Keratinocyte (primary cell): ENCODE measurements at regions not wholly inside any gene's neighbourhood (a gene's known extent, or its start where the extent isn't known, plus 50 kb on each side); places are given as distances from the start of the nearest gene placed in this dataset.

Experiments used
- DNase-seq: peaks from one replicate; pipeline ENCODE4 v3.0.0-alpha.2; 2011; ENCODE audit warnings: low read depth, missing footprints, low spot score
- FAIRE-seq: peaks from 2 replicates; lab custom pipeline; 2011; peaks lifted over from hg19 to GRCh38; lab: Jason Lieb, UNC
- H2AFZ ChIP-seq: 2 replicates; pipeline ENCODE4 v1.6.0; 2012; ENCODE audit warnings: low read length, control low read depth, inconsistent platforms; ENCODE audit not compliant: control insufficient read depth
- H3K27ac ChIP-seq: 2 replicates; pipeline ENCODE4 v1.5.1; 2011; ENCODE audit warnings: low read length; ENCODE audit not compliant: control insufficient read depth, insufficient read depth
- H3K27me3 ChIP-seq: 3 replicates; pipeline ENCODE4 v1.6.0; 2011; ENCODE audit warnings: low read length; ENCODE audit not compliant: control insufficient read depth, insufficient read depth; ENCODE audit errors: extremely low read depth
- H3K36me3 ChIP-seq, 2 experiments: 2 replicates in 1 of 2; 3 replicates in 1 of 2; pipeline ENCODE4 v1.5.1; 2011; ENCODE audit warnings: low read length in 2 of 2, mild to moderate bottlenecking in 1 of 2; ENCODE audit not compliant: control insufficient read depth in 2 of 2, insufficient read depth in 2 of 2; ENCODE audit errors: extremely low read depth in 1 of 2
- H3K4me1 ChIP-seq: 3 replicates; pipeline ENCODE4 v1.5.1; 2011; ENCODE audit warnings: low read length; ENCODE audit not compliant: control insufficient read depth, insufficient read depth; ENCODE audit errors: extremely low read depth
- H3K4me2 ChIP-seq: 3 replicates; pipeline ENCODE4 v1.6.0; 2011; ENCODE audit warnings: low read depth, low read length; ENCODE audit not compliant: control insufficient read depth, insufficient read depth; ENCODE audit errors: extremely low read depth
- H3K4me3 ChIP-seq, 3 experiments: fragments of 200-600 bp in 1 of 3; sonication (generic) in 1 of 3; 2 replicates in 2 of 3; 3 replicates in 1 of 3; pipeline ENCODE4 v1.5.1; 2011 to 2016; ENCODE audit warnings: low read length in 3 of 3, mild to moderate bottlenecking in 3 of 3, control low read depth in 2 of 3, inconsistent platforms in 1 of 3, low read depth in 1 of 3, mixed read lengths in 1 of 3, mixed run types in 1 of 3, moderate library complexity in 1 of 3; ENCODE audit not compliant: control insufficient read depth in 2 of 3, insufficient read depth in 2 of 3; ENCODE audit errors: extremely low read depth in 1 of 3
- H3K79me2 ChIP-seq: 2 replicates; pipeline ENCODE4 v1.6.0; 2012; ENCODE audit warnings: low read length; ENCODE audit not compliant: control insufficient read depth, insufficient read depth
- H3K9ac ChIP-seq: 3 replicates; pipeline ENCODE4 v1.6.0; 2011; ENCODE audit warnings: low read length; ENCODE audit not compliant: control insufficient read depth, insufficient read depth; ENCODE audit errors: extremely low read depth
- H3K9me1 ChIP-seq: 3 replicates; pipeline ENCODE4 v1.6.0; 2011; ENCODE audit warnings: low read length; ENCODE audit not compliant: control insufficient read depth, insufficient read depth; ENCODE audit errors: extremely low read depth
- H3K9me3 ChIP-seq: 2 replicates; pipeline ENCODE4 v1.5.1; 2012; ENCODE audit warnings: low read depth, low read length; ENCODE audit not compliant: control insufficient read depth
- H4K20me1 ChIP-seq: 3 replicates; pipeline ENCODE4 v1.6.0; 2011; ENCODE audit warnings: low read length; ENCODE audit not compliant: control insufficient read depth, insufficient read depth; ENCODE audit errors: extremely low read depth
- CTCF ChIP-seq, 3 experiments: IDR thresholded peaks in 1 of 3; conservative IDR thresholded peaks in 1 of 3; optimal IDR thresholded peaks in 1 of 3; 2 replicates in 2 of 3; 3 replicates in 1 of 3; pipeline versions ENCODE3 to v1.5.1; 2011; ENCODE audit warnings: low read length in 3 of 3, mild to moderate bottlenecking in 3 of 3, moderate library complexity in 2 of 3, control low read depth in 1 of 3, inconsistent platforms in 1 of 3; ENCODE audit not compliant: insufficient read depth in 2 of 3; ENCODE audit errors: extremely low read depth in 1 of 3
- EZH2 ChIP-seq: IDR thresholded peaks from one replicate; pipeline ENCODE4 v1.6.1; 2012; ENCODE audit warnings: inconsistent platforms, mild to moderate bottlenecking, low read length, moderate library complexity
- dilution Hi-C: fragments of 300-500 bp; cut with MboI; formaldehyde crosslinking; loops from one replicate; pipeline ENCODE4 v1.7.0; 2020; ENCODE audit warnings: low sequenced_read_pairs; ENCODE audit not compliant: extremely low pct_ligation_motif_present

GRCh38 chr20:11521476-11522365, 396.0 kb upstream of the BTBD3 start:
- no peak for FAIRE-seq
- no peaks in the 10 kb centered on the region for H3K27me3 ChIP-seq
- no peak overlapping the region for H3K4me2 ChIP-seq
- DNase-seq, result no peak
- dilution Hi-C loops, result no loop called here
- H4K20me1 ChIP-seq, result no peaks in the 10 kb centered on the region
- H3K27ac ChIP-seq, result no peak overlapping the region
- no peak for TF ChIP-seq EZH2
- no peak for TF ChIP-seq CTCF (optimal IDR thresholded peaks at IDR 0.05 in 1 of 3, IDR thresholded peaks at IDR 0.05 in 1 of 3, conservative IDR thresholded peaks at IDR 0.05 in 1 of 3; ENCODE audit: extremely low read depth in 1 of 3, insufficient read depth in 2 of 3, low read length in 3 of 3)
- H3K36me3 ChIP-seq, result no peaks in the 10 kb centered on the region
- H3K4me3 ChIP-seq, result no peak overlapping the region
- H3K9ac ChIP-seq, result no peak overlapping the region
- H2AFZ ChIP-seq, result no peak overlapping the region
- H3K9me3 ChIP-seq, result no peaks in the 10 kb centered on the region
- H3K9me1 ChIP-seq, result no peaks in the 10 kb centered on the region
- no peaks in the 10 kb centered on the region for H3K79me2 ChIP-seq
- H3K4me1 ChIP-seq, result no peaks in the 10 kb centered on the region

GRCh38 chr20:11522366-11522741, 395.3 kb upstream of the BTBD3 start:
- DNase-seq (no peak), FAIRE-seq (no peak)
- no peak for TF ChIP-seq CTCF (optimal IDR thresholded peaks at IDR 0.05 in 1 of 3, IDR thresholded peaks at IDR 0.05 in 1 of 3, conservative IDR thresholded peaks at IDR 0.05 in 1 of 3; ENCODE audit: extremely low read depth in 1 of 3, insufficient read depth in 2 of 3, low read length in 3 of 3)

More at GRCh38 chr20:11522366-11522741, 395.3 kb upstream of the BTBD3 start:
- H2AFZ ChIP-seq, result no peak overlapping the region
- no peaks in the 10 kb centered on the region for H3K36me3 ChIP-seq
- dilution Hi-C loops, result no loop called here
- no peaks in the 10 kb centered on the region for H3K4me1 ChIP-seq
- no peaks in the 10 kb centered on the region for H4K20me1 ChIP-seq
- H3K79me2 ChIP-seq, result no peaks in the 10 kb centered on the region
- H3K27me3 ChIP-seq, result no peaks in the 10 kb centered on the region
- no peak overlapping the region for H3K9ac ChIP-seq
- H3K9me3 ChIP-seq, result no peaks in the 10 kb centered on the region
- no peaks in the 10 kb centered on the region for H3K9me1 ChIP-seq
- no peak overlapping the region for H3K4me3 ChIP-seq
- no peak overlapping the region for H3K27ac ChIP-seq
- H3K4me2 ChIP-seq, result no peak overlapping the region
